ENCODE measurements at regions not wholly inside any gene's neighbourhood (a gene's known extent, or its start where the extent isn't known, plus 50 kb on each side); places are given as distances from the start of the nearest gene placed in this dataset.
"Not testable (repeated sequence)": the region's sequence is repeated elsewhere in the genome, so short reads cannot be mapped to it uniquely, and the experiment has no call there.

DNA sequence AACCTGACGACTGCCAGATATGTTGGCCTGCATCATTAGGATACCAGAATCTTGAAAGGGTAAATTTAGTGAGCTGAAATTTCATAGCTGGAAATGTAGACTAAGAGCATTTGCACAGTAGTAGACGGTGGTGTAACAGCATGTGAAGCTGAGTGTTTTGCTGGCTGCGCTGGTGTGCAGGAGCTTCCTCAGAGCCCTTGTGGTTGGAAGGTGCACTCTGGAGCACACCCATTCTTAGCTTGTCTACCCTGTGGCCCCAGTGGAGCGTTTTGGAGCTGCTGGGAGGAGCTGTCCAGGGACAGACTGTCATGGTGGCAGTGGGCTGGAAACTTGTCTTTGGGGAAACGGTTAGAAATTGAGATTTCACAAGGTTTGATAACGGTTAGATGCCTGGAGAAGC, 82.8 kb downstream of the NPIPB11 start:
- Histone ChIP-seq H3K27ac (peak overlapping the region in 1 of 4 donors; percentile 19), H3K4me1 (peaks cover 0 to 14% (median 6%) of the 10 kb centered on the region in 4 donors)
- H3K4me3 ChIP-seq; H3K27me3 ChIP-seq; DNase-seq; H3K36me3 ChIP-seq; H3K9me3 ChIP-seq; intact Hi-C loops (cut with DNase I): not testable (repeated sequence)
- 89 to 91% methylated on average over 6 of the region's 6 CpGs for WGBS, 2 donors

DNA sequence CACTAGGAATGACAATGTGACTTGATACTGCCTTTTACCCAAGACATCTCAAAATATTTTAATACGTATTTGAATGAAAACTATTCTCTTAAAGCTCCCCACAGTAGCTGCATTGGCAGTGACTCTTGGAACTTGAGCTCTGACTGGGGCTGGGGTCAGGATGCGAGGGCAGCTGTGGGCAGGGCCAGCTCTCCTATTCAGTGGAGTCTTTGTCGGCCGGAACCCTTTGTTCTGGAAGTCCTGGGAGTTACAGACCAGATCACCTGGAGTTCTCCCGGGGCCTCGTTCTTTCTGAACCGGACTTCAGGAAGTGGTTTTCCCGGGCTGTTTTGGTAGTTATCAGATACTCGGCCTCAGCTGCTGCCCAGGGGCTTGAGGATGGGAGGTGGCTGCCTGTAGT, 84.9 kb downstream of the NPIPB11 start:
- TF ChIP-seq POLR2A (IDR thresholded peaks at IDR 0.05) (no peak), POLR2AphosphoS5 (IDR thresholded peaks at IDR 0.05) (no peak)
- WGBS, 2 donors = 88 to 90% methylated on average over 9 of the region's 9 CpGs
- intact Hi-C loops (cut with DNase I) = no loop called here
- H3K4me3 ChIP-seq = no peak overlapping the region
- no peak overlapping the region for H3K27ac ChIP-seq
- no peak for DNase-seq
- peaks cover 0 to 4% (median 0%) of the 10 kb centered on the region in 4 donors for H3K36me3 ChIP-seq
- H3K27me3 ChIP-seq = no peaks in the 10 kb centered on the region
- peaks cover 0 to 17% (median 3%) of the 10 kb centered on the region in 4 donors for H3K4me1 ChIP-seq
- H3K9me3 ChIP-seq = no peaks in the 10 kb centered on the region

DNA sequence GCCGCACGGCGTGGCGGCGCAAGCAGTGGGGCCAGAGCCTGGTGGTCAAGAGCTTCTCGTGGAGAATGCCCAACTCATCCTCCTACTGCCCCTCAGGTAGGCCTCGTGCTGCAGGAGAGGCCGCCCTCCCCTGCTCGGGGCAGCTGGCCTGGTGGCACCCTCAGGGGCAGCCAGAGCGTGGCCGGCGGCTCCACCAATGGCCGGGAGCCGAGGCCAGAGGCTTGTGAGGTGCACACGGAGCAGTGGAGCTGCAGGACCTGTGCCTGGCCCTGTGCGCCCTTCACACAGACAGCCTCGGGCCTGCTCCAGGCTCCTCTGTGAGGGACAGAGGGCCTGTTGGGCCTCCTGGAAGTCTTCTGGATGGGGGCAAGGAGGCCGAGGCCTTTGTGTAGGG, 85.5 kb downstream of the NPIPB11 start:
- TF ChIP-seq, protein P1, sequence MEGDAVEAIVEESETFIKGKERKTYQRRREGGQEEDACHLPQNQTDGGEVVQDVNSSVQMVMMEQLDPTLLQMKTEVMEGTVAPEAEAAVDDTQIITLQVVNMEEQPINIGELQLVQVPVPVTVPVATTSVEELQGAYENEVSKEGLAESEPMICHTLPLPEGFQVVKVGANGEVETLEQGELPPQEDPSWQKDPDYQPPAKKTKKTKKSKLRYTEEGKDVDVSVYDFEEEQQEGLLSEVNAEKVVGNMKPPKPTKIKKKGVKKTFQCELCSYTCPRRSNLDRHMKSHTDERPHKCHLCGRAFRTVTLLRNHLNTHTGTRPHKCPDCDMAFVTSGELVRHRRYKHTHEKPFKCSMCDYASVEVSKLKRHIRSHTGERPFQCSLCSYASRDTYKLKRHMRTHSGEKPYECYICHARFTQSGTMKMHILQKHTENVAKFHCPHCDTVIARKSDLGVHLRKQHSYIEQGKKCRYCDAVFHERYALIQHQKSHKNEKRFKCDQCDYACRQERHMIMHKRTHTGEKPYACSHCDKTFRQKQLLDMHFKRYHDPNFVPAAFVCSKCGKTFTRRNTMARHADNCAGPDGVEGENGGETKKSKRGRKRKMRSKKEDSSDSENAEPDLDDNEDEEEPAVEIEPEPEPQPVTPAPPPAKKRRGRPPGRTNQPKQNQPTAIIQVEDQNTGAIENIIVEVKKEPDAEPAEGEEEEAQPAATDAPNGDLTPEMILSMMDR (IDR thresholded peaks at IDR 0.05) = no peak
- TF ChIP-seq POLR2AphosphoS5 (IDR thresholded peaks at IDR 0.05) (no peak), POLR2A (IDR thresholded peaks at IDR 0.05) (no peak), EP300 (IDR thresholded peaks at IDR 0.05) (no peak)
- DNase-seq = no peak
- H3K27me3 ChIP-seq = no peaks in the 10 kb centered on the region
- intact Hi-C loops (cut with DNase I) = no loop called here
- H3K9me3 ChIP-seq = no peaks in the 10 kb centered on the region
- no peak overlapping the region for H3K27ac ChIP-seq
- H3K4me1 ChIP-seq = peaks cover 0 to 17% (median 3%) of the 10 kb centered on the region in 4 donors
- no peak overlapping the region for H3K4me3 ChIP-seq
- H3K36me3 ChIP-seq = peaks cover 0 to 4% (median 0%) of the 10 kb centered on the region in 4 donors
- WGBS, 2 donors = 96 to 97% methylated on average over 18 of the region's 18 CpGs

DNA sequence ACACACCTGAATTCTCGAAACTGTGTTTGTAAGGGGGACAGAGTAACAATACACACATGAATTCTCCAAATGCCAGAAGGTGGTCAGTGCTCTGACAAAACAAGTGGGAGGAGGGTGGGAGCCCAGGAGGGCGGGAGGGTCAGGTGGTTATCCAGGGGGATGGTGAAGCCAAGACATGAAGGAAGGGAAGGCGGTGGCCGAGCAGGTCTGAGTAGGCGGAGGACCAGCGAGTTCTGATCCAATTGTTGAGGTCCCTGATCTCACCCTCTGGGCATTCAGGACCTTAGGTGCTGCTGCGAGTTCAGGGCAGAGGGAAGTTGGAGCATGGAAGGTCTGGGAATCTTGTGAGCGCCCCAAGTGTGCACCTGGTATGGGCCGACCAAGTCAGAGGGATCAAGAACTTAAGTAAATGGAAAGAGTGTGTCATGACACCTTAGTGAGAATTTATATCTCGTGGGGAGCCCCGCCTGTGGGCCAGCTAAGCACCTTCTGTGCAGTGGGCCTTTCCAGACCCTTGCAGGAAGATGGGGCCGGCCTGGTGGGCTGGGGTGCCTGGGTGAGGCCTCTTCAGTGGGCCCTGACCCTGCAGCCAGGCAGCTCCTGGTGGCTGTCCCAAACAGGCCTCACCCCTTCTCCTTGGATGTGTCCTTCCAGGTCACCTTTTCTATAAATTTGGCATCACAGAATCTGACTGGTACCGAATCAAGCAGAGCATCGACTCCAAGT, 86.1 kb downstream of the NPIPB11 start:
- Histone ChIP-seq H3K4me3 (no peak overlapping the region), H3K9me3 (no peaks in the 10 kb centered on the region), H3K36me3 (peaks cover 0 to 4% (median 0%) of the 10 kb centered on the region in 4 donors), H3K27ac (no peak overlapping the region), H3K27me3 (no peaks in the 10 kb centered on the region), H3K4me1 (peaks cover 0 to 17% (median 3%) of the 10 kb centered on the region in 4 donors)
- TF ChIP-seq, protein P1 (IDR thresholded peaks at IDR 0.05) = no peak
- no peak for TF ChIP-seq EP300 (IDR thresholded peaks at IDR 0.05)
- no peak for TF ChIP-seq POLR2AphosphoS5 (IDR thresholded peaks at IDR 0.05)
- TF ChIP-seq POLR2A (IDR thresholded peaks at IDR 0.05) = no peak
- DNase-seq = no peak
- 93 to 94% methylated on average over 14 of the region's 14 CpGs for WGBS, 2 donors
- intact Hi-C loops (cut with DNase I) = no loop called here

DNA sequence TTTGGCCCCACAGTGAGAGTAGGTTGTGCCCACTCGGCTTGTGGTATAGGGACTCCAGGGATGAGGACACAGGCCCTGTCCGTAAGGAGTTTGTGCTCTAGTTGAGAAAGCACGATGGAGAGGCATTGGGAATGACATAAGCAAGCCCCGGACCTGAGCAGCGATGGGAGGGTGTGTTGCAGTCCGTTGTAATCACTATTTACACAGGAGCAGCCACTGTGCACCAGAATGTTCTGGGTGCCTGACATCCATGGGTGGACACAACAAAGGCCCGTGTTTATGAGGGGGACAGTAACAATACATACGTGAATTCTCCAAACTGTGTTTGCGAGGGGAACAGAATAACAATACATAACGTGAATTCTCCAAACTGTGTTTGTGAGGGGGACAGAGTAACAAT, 86.8 kb downstream of the NPIPB11 start:
- TF ChIP-seq EP300 (IDR thresholded peaks at IDR 0.05) (no peak), POLR2A (IDR thresholded peaks at IDR 0.05) (no peak), POLR2AphosphoS5 (IDR thresholded peaks at IDR 0.05) (no peak)
- TF ChIP-seq, protein P1 (IDR thresholded peaks at IDR 0.05) = no peak
- intact Hi-C loops (cut with DNase I) = no loop called here
- no peak overlapping the region for H3K27ac ChIP-seq
- no peak for DNase-seq
- peaks cover 0 to 17% (median 3%) of the 10 kb centered on the region in 4 donors for H3K4me1 ChIP-seq
- WGBS, 2 donors = 47 to 85% methylated on average over 10 of the region's 10 CpGs
- no peaks in the 10 kb centered on the region for H3K9me3 ChIP-seq
- H3K4me3 ChIP-seq = no peak overlapping the region
- peaks cover 0 to 4% (median 0%) of the 10 kb centered on the region in 4 donors for H3K36me3 ChIP-seq
- H3K27me3 ChIP-seq = no peaks in the 10 kb centered on the region

DNA sequence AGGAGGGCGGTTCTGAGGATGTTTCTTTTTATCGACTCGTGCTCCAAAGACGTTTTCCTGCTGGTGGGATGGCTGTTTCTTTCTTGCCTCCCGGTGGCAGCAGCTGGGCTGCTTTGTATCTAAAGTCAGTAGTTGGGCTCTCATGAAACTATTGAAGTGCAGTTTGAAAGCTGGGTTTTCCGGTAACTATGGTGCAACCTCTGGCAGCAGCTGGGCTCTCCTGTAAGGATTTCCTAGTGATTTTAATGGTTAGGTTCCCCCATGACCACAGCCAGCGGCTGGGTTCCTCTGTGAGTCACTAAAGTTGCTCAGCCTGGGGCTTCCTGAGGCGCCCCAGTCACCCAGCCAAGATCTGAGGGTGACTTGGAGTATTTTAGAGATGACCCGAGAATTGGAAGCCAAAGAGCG, 87.9 kb downstream of the NPIPB11 start:
- H3K4me1 ChIP-seq; H3K27me3 ChIP-seq; H3K4me3 ChIP-seq; H3K9me3 ChIP-seq; intact Hi-C loops (cut with DNase I); H3K36me3 ChIP-seq: not testable (repeated sequence)
- 62 to 74% methylated on average over 10 of the region's 10 CpGs for WGBS, 2 donors
- DNase-seq = peak; percentile 86
- peak in 1 of 4 donors; percentile 54 for TF ChIP-seq POLR2AphosphoS5 (IDR thresholded peaks at IDR 0.05)
- peak overlapping the region in 1 of 4 donors; percentile 34 for H3K27ac ChIP-seq

Data from sigmoid colon (tissue), 6 donors.